A204.1 (cell line): ENCODE measurements at regions not wholly inside any gene's neighbourhood (a gene's known extent, or its start where the extent isn't known, plus 50 kb on each side); places are given as distances from the start of the nearest gene placed in this dataset.

Experiments
- FAIRE-seq: peaks from 2 replicates; lab custom pipeline; 2012; peaks lifted over from hg19 to GRCh38; lab: Jason Lieb, UNC

- peak; percentile 97 for FAIRE-seq
Observed at GRCh38 chr2:57516698-57517340, 529.8 kb upstream of the VRK2 start.

- no peak for FAIRE-seq
Observed at GRCh38 chr2:57523304-57523703, 523.3 kb upstream of the VRK2 start.

- FAIRE-seq: no peak
Observed at GRCh38 chr2:57527685-57528084, 518.9 kb upstream of the VRK2 start.

- no peak for FAIRE-seq
Observed at GRCh38 chr2:57528499-57528898, 518.1 kb upstream of the VRK2 start.

- FAIRE-seq: no peak
Observed at GRCh38 chr2:57534358-57534757, 512.2 kb upstream of the VRK2 start.

GRCh38 chr2:57536535-57537231, 509.9 kb upstream of the VRK2 start:
- FAIRE-seq: no peak

- FAIRE-seq: no peak
Observed at GRCh38 chr2:57539761-57540160, 506.8 kb upstream of the VRK2 start.

GRCh38 chr2:57542081-57542480, 504.5 kb upstream of the VRK2 start:
- FAIRE-seq: no peak

GRCh38 chr2:57543211-57543610, 503.4 kb upstream of the VRK2 start:
- FAIRE-seq: no peak

GRCh38 chr2:57544624-57545023, 502.0 kb upstream of the VRK2 start:
- no peak for FAIRE-seq

- FAIRE-seq: no peak
Observed at GRCh38 chr2:57546478-57546877, 500.1 kb upstream of the VRK2 start.

- peak; percentile 6 for FAIRE-seq
Observed at GRCh38 chr2:57549642-57550102, 496.9 kb upstream of the VRK2 start.

- no peak for FAIRE-seq
Observed at GRCh38 chr2:57550912-57551311, 495.7 kb upstream of the VRK2 start.

- FAIRE-seq: no peak
Observed at GRCh38 chr2:57552885-57553284, 493.7 kb upstream of the VRK2 start.

GRCh38 chr2:57554348-57554747, 492.3 kb upstream of the VRK2 start:
- no peak for FAIRE-seq

- no peak for FAIRE-seq
Observed at GRCh38 chr2:57558312-57558711, 488.3 kb upstream of the VRK2 start.

- no peak for FAIRE-seq
Observed at GRCh38 chr2:57562495-57562894, 484.1 kb upstream of the VRK2 start.

GRCh38 chr2:57563015-57563414, 483.6 kb upstream of the VRK2 start:
- no peak for FAIRE-seq

- no peak for FAIRE-seq
Observed at GRCh38 chr2:57567245-57567644, 479.4 kb upstream of the VRK2 start.

- no peak for FAIRE-seq
Observed at GRCh38 chr2:57569396-57569795, 477.2 kb upstream of the VRK2 start.

GRCh38 chr2:57570961-57571360, 475.6 kb upstream of the VRK2 start:
- no peak for FAIRE-seq

- no peak for FAIRE-seq
Observed at GRCh38 chr2:57575700-57576268, 470.8 kb upstream of the VRK2 start.

GRCh38 chr2:57576983-57577382, 469.6 kb upstream of the VRK2 start:
- no peak for FAIRE-seq

GRCh38 chr2:57597940-57598339, 448.7 kb upstream of the VRK2 start:
- FAIRE-seq: no peak
